Left kidney (tissue), 1 donor: ENCODE measurements at regions not wholly inside any gene's neighbourhood (a gene's known extent, or its start where the extent isn't known, plus 50 kb on each side); places are given as distances from the start of the nearest gene placed in this dataset.

Experiments
- DNase-seq: peaks from one replicate; pipeline ENCODE4 v3.0.0-alpha.2; 2013

DNA sequence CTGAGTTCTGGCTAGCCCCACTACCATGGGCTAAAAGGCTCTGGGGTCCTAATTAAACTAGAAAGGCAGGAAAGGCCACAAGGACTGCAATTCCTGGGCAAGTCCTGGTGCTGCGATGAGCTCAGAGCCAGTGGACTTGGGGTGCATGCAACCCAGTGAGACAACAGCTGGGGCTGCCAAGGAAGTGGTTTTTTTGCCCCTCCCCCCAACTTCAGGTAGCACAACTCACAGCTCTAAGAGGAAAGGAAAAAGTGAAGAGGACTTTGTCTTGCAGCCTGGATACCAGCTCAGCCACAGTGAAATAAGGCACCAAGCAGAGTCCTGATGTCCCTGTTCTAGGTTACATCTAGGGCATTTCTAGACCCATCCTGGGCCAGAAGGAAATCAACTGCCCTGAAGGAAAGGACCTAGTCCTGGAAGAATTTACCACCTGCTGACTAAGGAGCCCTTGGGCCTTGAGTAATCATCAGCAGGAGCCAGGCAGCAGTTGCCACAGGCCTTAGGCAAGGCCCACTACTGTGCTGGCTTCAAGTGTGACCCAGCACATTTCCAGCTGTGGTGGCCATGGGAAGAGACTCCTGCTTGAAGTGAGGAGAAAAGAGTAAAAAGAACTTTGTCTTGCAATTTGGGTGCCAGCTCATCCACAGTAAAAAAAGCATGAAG, 358.4 kb downstream of the BTBD3 start:
- DNase-seq = no peak

- DNase-seq = no peak
Measured at GRCh38 chr20:12287575-12287974, 369.9 kb downstream of the BTBD3 start.

GRCh38 chr20:12289465-12289864, 371.8 kb downstream of the BTBD3 start:
- no peak for DNase-seq

DNA sequence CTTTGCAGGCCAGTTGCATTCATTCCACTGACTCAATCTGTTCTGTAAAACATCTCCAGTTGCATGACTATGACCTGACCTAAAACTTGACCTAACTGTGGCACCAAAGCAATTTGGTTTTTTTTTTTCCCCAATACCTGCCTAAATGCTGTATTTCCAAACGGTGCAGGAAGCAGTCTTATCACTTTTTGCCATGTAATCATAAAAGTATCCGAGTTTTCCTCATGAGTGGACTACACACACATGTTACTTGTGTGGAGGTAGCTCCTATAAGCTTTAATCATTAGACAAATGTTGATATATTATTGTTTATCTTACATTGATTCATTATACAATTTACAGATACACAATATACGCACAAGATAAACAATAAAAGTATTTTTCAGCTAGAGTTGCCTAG, 373.7 kb downstream of the BTBD3 start:
- DNase-seq = no peak

GRCh38 chr20:12293900-12294299, 376.2 kb downstream of the BTBD3 start:
- DNase-seq = no peak

DNA sequence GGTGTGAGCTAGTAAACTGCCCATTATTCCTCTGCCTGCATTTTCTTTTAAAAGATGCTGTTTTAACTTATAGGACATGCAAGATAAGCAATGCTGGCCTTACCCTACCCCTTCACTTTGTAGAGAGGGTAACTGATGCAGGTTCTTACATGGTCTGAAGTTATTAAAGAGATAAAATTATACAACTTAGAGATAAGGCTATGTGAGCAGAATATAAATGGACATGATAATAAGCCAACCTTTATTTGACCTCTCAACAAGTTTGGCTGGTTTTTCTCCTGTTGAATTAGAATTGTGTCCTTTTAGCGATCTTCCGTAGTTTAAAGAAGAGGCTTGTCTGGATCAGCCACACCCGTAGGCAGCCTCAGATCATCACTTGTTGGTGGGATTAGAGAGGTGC, 377.0 kb downstream of the BTBD3 start:
- no peak for DNase-seq

DNA sequence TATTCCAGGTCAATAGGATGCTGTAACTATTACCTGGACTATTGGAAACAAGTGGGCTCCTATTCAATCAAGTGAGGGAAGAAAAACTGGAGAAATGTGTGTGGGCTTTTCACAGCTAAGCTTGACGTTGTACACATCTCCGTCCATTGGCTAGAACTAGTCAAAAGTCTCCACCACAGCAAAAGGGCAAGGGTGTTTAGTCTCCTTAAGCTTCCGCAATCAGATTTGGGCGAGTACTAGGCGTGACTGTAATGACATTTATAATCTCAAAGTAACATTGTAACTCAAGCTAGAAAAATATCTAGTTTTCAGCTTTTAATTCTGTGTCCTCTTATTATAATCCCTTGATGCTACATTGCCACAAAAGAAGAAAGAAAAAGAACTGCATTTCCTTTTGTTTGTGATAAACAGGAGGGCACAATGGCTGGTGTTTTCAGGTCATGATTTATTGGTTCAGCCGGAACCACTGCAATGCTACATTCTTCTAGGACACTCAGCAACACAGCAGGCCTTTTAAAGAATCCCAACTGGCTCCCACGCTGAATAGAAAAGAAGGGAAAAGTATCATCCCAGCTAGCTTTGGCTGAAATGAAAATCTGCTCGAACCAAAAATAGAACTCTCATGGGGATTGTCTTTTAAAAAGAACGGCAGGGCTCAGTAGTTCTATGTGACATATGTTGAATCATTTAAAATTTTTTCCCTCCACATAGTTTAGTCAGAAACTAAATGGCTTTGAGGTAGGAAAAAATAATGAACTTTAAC, 387.7 kb downstream of the BTBD3 start:
- DNase-seq = no peak

DNA sequence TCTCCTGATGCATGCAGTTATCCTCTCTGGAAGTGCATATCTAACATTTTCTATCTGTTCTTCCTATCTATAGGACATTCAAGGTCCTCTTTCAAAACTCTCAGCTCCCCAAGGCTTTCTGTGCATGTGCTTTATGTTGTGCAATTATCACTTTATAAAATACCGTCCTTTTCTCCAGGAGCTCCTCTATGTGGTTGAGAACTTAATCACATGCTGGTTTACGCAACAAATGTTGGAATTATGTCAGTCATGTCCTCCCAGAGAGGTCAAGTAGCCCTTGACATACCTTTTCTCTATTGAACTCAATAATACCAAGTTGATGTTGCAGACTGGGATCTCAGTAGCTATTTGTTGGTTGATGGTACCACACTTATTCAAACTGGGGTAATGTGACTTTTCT, 388.4 kb downstream of the BTBD3 start:
- no peak for DNase-seq

GRCh38 chr20:12311094-12311865, 393.6 kb downstream of the BTBD3 start:
- DNase-seq = no peak

- no peak for DNase-seq
Measured at GRCh38 chr20:12315652-12316051, 398.0 kb downstream of the BTBD3 start.

GRCh38 chr20:12316794-12317193, 399.1 kb downstream of the BTBD3 start:
- DNase-seq = no peak

DNA sequence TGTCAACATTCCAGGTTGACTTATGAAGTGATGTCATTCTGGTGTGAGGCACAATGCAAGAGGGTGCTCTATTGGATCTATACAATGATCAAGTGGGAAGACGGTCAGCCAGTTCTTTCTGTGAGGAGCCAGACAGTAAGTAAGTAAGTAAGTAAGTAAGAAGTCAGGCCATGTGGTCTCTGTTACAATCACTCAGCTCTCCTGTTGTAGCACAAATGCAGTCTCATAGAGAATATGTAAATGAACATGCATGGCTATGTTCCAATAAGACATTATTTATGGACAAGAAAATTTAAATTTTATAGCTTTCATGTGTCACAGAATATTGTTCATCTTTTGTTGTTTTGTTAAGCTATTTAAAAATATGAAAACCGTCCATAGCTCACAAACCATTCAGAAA, 399.7 kb downstream of the BTBD3 start:
- DNase-seq = no peak

GRCh38 chr20:12318043-12318442, 400.4 kb downstream of the BTBD3 start:
- DNase-seq = no peak

- DNase-seq = peak; percentile 14
Measured at GRCh38 chr20:12321736-12322135, 404.0 kb downstream of the BTBD3 start.

DNA sequence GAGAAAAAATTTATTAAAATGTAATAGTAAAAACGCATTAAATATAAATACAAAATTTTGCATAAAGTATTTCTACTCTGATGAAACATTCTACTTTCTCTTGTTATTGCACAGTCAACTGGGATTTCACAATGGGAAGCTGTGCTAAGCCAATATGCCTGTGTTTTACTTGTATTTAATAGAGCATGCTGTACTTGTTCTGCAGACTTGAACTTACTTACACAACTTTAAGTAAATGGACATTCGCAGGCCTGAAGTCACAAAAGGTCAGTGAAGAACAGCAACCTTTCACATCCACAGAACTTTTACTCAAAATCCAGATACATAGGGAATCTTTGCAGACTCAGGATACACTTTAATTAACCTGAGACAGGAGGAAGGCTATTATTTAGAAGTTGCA, 409.5 kb downstream of the BTBD3 start:
- no peak for DNase-seq

- DNase-seq = no peak
Measured at GRCh38 chr20:12331236-12331635, 413.5 kb downstream of the BTBD3 start.

DNA sequence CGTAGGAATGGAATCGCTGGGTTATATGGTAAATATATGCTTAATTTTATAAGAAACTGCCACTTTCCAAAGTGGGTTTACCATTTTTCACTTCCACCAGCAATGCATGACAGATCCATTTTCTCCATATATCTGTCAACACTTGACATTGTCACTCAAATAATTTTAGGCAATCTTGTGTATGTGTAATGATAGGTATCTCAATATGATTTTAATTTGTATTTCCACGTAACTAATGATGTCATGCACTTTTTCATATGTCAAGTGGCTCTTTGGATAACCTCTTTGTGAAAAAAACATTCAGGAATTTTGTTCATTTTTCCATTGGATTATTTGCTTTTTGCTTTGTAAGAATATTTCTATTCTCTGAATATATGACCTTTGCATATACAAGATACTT, 419.9 kb downstream of the BTBD3 start:
- DNase-seq = no peak

- DNase-seq = no peak
Measured at GRCh38 chr20:12345978-12346377, 428.3 kb downstream of the BTBD3 start.

GRCh38 chr20:12353842-12354241, 436.1 kb downstream of the BTBD3 start:
- DNase-seq = no peak

DNA sequence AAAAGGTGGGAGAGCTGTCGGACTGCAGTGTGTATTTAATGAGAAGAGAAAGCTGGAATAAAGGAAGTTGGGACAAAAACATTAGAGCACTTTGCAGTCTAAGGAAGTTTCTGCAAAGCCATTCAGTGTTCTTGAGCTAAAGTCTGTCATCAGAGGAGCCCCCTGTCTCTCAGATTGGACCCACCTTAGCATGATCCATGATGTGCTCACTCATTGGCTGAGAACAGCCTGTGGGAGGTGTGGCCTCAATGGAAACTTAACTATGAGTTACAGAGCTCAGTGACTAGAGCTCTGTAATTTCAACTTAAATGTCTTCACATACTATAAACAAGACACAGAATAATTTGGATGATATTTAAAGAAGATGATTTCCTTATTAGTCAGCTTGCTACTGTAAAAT, 437.0 kb downstream of the BTBD3 start:
- no peak for DNase-seq

DNA sequence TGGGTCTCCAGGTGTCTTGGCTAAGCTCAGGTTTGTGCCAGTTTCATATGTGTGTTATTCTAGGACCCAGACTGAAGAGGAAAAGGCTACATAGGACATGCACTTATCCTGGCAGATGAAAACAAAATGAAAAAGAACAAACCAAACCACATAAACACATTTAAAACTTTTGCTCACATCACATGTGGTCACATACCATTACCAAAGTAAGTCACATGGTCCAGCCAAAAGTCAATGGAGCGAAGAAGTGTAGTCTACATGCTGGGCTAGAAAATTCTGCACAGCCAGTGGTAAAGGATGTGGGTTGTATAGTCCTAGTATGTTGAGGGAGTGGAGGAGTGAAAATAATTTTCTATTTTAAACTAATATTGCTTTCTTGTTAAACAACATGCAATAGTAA, 437.5 kb downstream of the BTBD3 start:
- DNase-seq = no peak

DNA sequence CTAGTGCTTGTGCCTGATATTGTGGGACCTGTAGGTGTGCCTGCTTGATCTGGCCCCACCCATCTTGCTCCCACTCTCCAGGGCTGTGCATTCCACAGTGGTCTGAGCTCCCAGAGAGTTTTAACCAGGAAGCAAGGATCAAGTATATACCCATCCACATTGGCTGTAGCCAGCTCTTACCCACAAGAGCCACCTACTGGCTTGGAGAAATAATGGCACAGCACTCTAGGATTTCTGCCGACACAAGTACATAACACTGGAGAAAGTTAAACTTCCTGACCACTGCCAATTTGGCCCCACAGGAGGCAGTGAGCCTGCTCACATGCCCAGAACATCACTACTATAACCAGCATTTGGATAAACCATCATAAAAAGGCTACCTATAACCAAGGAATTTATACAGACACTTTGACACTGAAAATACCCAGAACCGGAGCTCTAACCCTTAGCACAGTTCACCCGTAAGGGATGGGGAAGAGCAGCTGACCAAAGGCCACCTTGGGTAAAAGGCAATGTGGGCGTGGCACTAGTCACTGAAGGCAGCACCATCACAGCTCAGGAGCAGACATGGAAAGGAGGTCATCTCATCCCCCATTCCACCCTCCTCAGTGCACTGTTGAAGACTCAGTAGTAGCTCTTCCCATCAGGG, 440.4 kb downstream of the BTBD3 start:
- no peak for DNase-seq

- no peak for DNase-seq
Measured at GRCh38 chr20:12358655-12359009, 440.9 kb downstream of the BTBD3 start.
